HG03060 (cell line): ENCODE measurements at regions not wholly inside any gene's neighbourhood (a gene's known extent, or its start where the extent isn't known, plus 50 kb on each side); places are given as distances from the start of the nearest gene placed in this dataset.
"Not testable (repeated sequence)": the region's sequence is repeated elsewhere in the genome, so short reads cannot be mapped to it uniquely, and the experiment has no call there.

Experiments
- ATAC-seq: cut with Tn5 transposase; IDR thresholded peaks from one replicate; pipeline ENCODE4 v1.9.1; 2021; ENCODE audit warnings: low read depth, moderate number of reproducible peaks; ENCODE audit not compliant: unreplicated experiment

- ATAC-seq: no peak
Observed at GRCh38 chr1:228937351-228937750, 202.1 kb downstream of the RHOU start.

- no peak for ATAC-seq
Observed at GRCh38 chr1:228937851-228938536, 202.7 kb downstream of the RHOU start.

GRCh38 chr1:228938537-228938901, 203.2 kb downstream of the RHOU start:
- ATAC-seq: no peak

- no peak for ATAC-seq
Observed at GRCh38 chr1:228939001-228939691, 203.9 kb downstream of the RHOU start.

- no peak for ATAC-seq
Observed at GRCh38 chr1:228939881-228940392, 204.7 kb downstream of the RHOU start.

- no peak for ATAC-seq
Observed at GRCh38 chr1:228940526-228940925, 205.2 kb downstream of the RHOU start.

GRCh38 chr1:228940926-228941325, 205.6 kb downstream of the RHOU start:
- no peak for ATAC-seq

- ATAC-seq: no peak
Observed at GRCh38 chr1:228941666-228942065, 206.4 kb downstream of the RHOU start.

GRCh38 chr1:228943436-228943835, 208.2 kb downstream of the RHOU start:
- no peak for ATAC-seq

- no peak for ATAC-seq
Observed at GRCh38 chr1:228944296-228944695, 209.0 kb downstream of the RHOU start.

- no peak for ATAC-seq
Observed at GRCh38 chr1:228944935-228945371, 209.7 kb downstream of the RHOU start.

- ATAC-seq: no peak
Observed at GRCh38 chr1:228945885-228946284, 210.6 kb downstream of the RHOU start.

GRCh38 chr1:228949617-228950016, 214.3 kb downstream of the RHOU start:
- ATAC-seq: not testable (repeated sequence)

GRCh38 chr1:228953207-228953606, 217.9 kb downstream of the RHOU start:
- no peak for ATAC-seq

- ATAC-seq: not testable (repeated sequence)
Observed at GRCh38 chr1:228953808-228954207, 218.5 kb downstream of the RHOU start.

- no peak for ATAC-seq
Observed at GRCh38 chr1:228955691-228956090, 220.4 kb downstream of the RHOU start.

- no peak for ATAC-seq
Observed at GRCh38 chr1:228956864-228957263, 221.6 kb downstream of the RHOU start.

GRCh38 chr1:228957535-228957934, 222.3 kb downstream of the RHOU start:
- ATAC-seq: no peak

- no peak for ATAC-seq
Observed at GRCh38 chr1:228958121-228958520, 222.8 kb downstream of the RHOU start.

- no peak for ATAC-seq
Observed at GRCh38 chr1:228958741-228959140, 223.5 kb downstream of the RHOU start.

- ATAC-seq: no peak
Observed at GRCh38 chr1:228960705-228961104, 225.4 kb downstream of the RHOU start.

- no peak for ATAC-seq
Observed at GRCh38 chr1:228961511-228961910, 226.2 kb downstream of the RHOU start.
